ENCODE measurements at regions not wholly inside any gene's neighbourhood (a gene's known extent, or its start where the extent isn't known, plus 50 kb on each side); places are given as distances from the start of the nearest gene placed in this dataset.

DNA sequence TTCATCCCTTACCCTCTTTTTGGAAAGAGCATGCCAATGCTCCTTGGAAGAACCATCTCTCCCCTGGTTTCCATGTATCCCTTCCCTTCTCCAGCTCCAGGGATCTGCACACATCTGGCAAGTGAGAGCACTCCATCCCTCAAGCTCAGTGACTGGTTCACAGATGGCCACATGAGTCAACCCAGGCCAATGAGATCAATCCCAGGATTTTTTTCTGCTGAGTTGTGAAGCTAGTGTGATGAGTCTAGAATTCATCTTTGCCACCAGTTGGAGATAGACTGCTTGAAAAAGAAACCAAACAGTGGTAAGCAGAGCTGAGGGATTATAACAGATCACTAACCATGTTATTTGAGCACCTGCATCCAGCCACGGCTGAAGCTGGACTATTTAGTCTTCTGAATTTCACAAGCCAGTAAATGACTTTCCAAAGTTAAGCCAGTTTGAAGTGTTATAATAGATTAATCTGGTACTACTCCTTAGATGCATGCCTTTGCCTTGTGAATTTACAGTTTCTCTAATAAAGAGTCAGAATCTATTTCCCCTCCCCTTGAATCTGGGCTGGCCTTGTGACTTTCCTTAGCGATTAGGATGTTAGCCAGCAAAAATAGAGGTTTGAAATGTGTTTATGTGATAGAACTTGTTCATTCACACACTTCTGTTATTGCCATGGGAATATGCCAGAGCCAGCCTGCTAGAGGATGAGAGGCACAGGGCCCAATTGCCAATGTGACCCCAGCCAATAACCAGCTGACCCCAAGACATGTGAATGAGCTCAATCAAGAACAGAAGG lies 159.8 kb downstream of the WNT5A start:
- TF ChIP-seq, protein P1, sequence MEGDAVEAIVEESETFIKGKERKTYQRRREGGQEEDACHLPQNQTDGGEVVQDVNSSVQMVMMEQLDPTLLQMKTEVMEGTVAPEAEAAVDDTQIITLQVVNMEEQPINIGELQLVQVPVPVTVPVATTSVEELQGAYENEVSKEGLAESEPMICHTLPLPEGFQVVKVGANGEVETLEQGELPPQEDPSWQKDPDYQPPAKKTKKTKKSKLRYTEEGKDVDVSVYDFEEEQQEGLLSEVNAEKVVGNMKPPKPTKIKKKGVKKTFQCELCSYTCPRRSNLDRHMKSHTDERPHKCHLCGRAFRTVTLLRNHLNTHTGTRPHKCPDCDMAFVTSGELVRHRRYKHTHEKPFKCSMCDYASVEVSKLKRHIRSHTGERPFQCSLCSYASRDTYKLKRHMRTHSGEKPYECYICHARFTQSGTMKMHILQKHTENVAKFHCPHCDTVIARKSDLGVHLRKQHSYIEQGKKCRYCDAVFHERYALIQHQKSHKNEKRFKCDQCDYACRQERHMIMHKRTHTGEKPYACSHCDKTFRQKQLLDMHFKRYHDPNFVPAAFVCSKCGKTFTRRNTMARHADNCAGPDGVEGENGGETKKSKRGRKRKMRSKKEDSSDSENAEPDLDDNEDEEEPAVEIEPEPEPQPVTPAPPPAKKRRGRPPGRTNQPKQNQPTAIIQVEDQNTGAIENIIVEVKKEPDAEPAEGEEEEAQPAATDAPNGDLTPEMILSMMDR (IDR thresholded peaks at IDR 0.05; ENCODE audit: low read depth, low read length, poor library complexity, severe bottlenecking): no peak
- TF ChIP-seq EZH2phosphoT487 (IDR thresholded peaks at IDR 0.05; ENCODE audit: borderline replicate concordance, low read length): no peak

All from DOHH2 (cell line).